ENCODE measurements at regions not wholly inside any gene's neighbourhood (a gene's known extent, or its start where the extent isn't known, plus 50 kb on each side); places are given as distances from the start of the nearest gene placed in this dataset.

- no peak for DNase-seq
- no peaks in the 10 kb centered on the region for H3K9me3 ChIP-seq
- CTCF ChIA-PET: interaction anchor here (0.6 to 3.2 kb wide), 9 partner anchors 9 to 375 kb away, joined by 3 to 15 read pairs (median 4); no protein-coding TSS in a partner anchor
- no peaks in the 10 kb centered on the region; the same call in 1 of the 2 replicates for H3K27me3 ChIP-seq (ENCODE audit: insufficient read depth)
- no peaks in the 10 kb centered on the region for H3F3A ChIP-seq (replicated peaks; ENCODE audit: insufficient read depth)
- 87% methylated on average over 6 of the region's 9 CpGs for WGBS (ENCODE audit: low lambda C conversion rate)
- no peak overlapping the region for H3K4me2 ChIP-seq
- no peak overlapping the region for H2AFZ ChIP-seq (ENCODE audit: low read depth)
- no peaks in the 10 kb centered on the region for H3K9me2 ChIP-seq
- H3K36me3 ChIP-seq (replicated peaks in 1 of 2; ENCODE audit: control insufficient read depth in 1 of 2, insufficient read depth in 2 of 2, low read length in 1 of 2): no peaks in the 10 kb centered on the region
- peaks cover 0 to 2% of the 10 kb centered on the region in 2 experiments; a peak in 1 of 4 replicates for H3K4me1 ChIP-seq (ENCODE audit: control insufficient read depth in 1 of 2, insufficient read depth in 2 of 2, low read depth in 1 of 2, low read length in 1 of 2)
- H3K27ac ChIP-seq (ENCODE audit: low read depth in 2 of 2, low read length in 1 of 2): no peak overlapping the region
- TF ChIP-seq MEF2A (IDR thresholded peaks at IDR 0.05; ENCODE audit: borderline replicate concordance, low read depth) (no peak), JUND (IDR thresholded peaks at IDR 0.05) (no peak), GABPA (IDR thresholded peaks at IDR 0.05; ENCODE audit: low read depth) (no peak), IRF3 (IDR thresholded peaks at IDR 0.05; ENCODE audit: low read depth, low read length) (no peak), POLR2AphosphoS5 (IDR thresholded peaks at IDR 0.05; ENCODE audit: low read depth, low read length) (no peak), NFIC (IDR thresholded peaks at IDR 0.05; ENCODE audit: borderline replicate concordance) (no peak), TEAD4 (IDR thresholded peaks at IDR 0.05; ENCODE audit: borderline replicate concordance, insufficient read depth) (no peak), RAD21 (IDR thresholded peaks at IDR 0.05; ENCODE audit: low read length) (no peak), FOXJ3 (CRISPR knock-in tag; IDR thresholded peaks at IDR 0.05) (no peak), CHD2 (IDR thresholded peaks at IDR 0.05; ENCODE audit: low read length, partially characterized antibody) (no peak), USF1 (IDR thresholded peaks at IDR 0.05; ENCODE audit: borderline replicate concordance, low read depth) (no peak), MXI1 (IDR thresholded peaks at IDR 0.05; ENCODE audit: low read depth, low read length) (no peak), GATA2 (CRISPR knock-in tag; IDR thresholded peaks at IDR 0.05) (no peak), FOXM1 (IDR thresholded peaks at IDR 0.05; ENCODE audit: low read depth) (no peak), ELF1 (IDR thresholded peaks at IDR 0.05) (no peak), RFX5 (IDR thresholded peaks at IDR 0.05; ENCODE audit: low read length) (no peak), SIN3A (IDR thresholded peaks at IDR 0.05; ENCODE audit: borderline replicate concordance, low read depth, low read length) (no peak), MAX (IDR thresholded peaks at IDR 0.05; ENCODE audit: low read depth) (no peak)
- TF ChIP-seq, protein P1, sequence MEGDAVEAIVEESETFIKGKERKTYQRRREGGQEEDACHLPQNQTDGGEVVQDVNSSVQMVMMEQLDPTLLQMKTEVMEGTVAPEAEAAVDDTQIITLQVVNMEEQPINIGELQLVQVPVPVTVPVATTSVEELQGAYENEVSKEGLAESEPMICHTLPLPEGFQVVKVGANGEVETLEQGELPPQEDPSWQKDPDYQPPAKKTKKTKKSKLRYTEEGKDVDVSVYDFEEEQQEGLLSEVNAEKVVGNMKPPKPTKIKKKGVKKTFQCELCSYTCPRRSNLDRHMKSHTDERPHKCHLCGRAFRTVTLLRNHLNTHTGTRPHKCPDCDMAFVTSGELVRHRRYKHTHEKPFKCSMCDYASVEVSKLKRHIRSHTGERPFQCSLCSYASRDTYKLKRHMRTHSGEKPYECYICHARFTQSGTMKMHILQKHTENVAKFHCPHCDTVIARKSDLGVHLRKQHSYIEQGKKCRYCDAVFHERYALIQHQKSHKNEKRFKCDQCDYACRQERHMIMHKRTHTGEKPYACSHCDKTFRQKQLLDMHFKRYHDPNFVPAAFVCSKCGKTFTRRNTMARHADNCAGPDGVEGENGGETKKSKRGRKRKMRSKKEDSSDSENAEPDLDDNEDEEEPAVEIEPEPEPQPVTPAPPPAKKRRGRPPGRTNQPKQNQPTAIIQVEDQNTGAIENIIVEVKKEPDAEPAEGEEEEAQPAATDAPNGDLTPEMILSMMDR (IDR thresholded peaks at IDR 0.05): no peak
- no peaks in the 10 kb centered on the region for H4K20me1 ChIP-seq (ENCODE audit: insufficient read depth)
- no peak overlapping the region for H3K4me3 ChIP-seq (ENCODE audit: low read depth in 2 of 2, low read length in 1 of 2)
- H3K9ac ChIP-seq: no peak overlapping the region
- POLR2A ChIA-PET: no interaction called here
- H3K79me2 ChIP-seq (ENCODE audit: insufficient read depth): no peaks in the 10 kb centered on the region
Observed at GRCh38 chr10:15440204-15440711, 69.2 kb upstream of the FAM171A1 start.

Measured in SK-N-SH (cell line).